ENCODE measurements at regions not wholly inside any gene's neighbourhood (a gene's known extent, or its start where the extent isn't known, plus 50 kb on each side); places are given as distances from the start of the nearest gene placed in this dataset.

DNA sequence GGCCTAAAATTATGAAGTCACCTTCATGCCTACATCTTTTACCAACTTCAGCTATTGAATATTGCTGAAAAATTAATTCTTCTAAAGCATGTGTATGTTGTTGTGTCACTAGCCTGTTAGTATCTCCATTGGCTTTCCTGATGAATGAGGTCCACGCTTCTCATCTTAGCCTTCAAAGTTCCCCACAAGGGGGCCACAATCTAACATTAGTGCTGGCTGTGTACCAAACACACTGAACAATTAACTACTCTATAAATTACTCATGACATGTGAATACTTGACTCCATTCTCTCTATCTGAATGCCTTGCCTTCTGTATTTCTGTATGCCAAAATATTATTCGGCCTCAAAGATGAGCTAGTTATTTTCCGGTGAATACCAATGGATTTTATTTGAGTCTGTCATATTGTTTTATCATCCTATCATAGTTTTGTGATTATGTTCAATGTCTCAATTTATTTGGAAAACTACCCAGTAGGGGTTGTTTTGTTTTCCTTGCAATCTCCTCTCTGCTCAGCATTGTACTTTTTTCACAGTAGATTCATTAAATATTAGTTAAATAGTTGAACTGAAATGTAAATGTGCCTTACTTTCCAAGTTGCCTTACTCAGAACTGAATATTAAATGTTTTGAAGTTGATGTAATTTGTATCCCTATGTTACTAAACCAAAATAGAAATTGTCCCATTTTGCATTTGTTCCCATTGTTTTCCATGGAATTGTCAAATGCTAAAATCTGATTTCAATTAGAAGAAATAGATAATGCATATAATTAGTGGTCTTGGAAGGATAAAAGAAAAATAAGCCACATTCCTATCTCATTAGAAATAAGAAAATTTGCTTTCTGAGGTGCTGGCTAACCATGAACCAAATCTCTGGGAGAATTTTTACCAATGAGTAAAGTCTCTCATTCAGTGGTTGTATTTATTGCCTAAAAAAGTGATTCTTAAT, 208.4 kb upstream of the COL3A1 start:
- no peaks in the 10 kb centered on the region for H3K27me3 Mint-ChIP-seq
- no peak for ATAC-seq (replicated peaks in 1 of 4)
- CTCF ChIA-PET = no interaction called here

GRCh38 chr2:188766471-188766856, 207.7 kb upstream of the COL3A1 start:
- Mint-ChIP-seq H3K27ac (no peak overlapping the region), H3K27me3 (no peaks in the 10 kb centered on the region), H3K4me3 (no peak overlapping the region), H3K4me1 (no peaks in the 10 kb centered on the region), H3K9me3 (no peaks in the 10 kb centered on the region), H3K36me3 (no peaks in the 10 kb centered on the region)
- Histone ChIP-seq H3K27ac (ENCODE audit: low read length) (no peak overlapping the region), H3K36me3 (ENCODE audit: control insufficient read depth in 2 of 2, extremely low read depth in 1 of 2, insufficient read depth in 1 of 2, low read length in 1 of 2) (no peaks in the 10 kb centered on the region), H3K4me1 (ENCODE audit: control insufficient read depth in 1 of 2, extremely low read depth in 1 of 2, insufficient read depth in 2 of 2, low read length in 2 of 2) (no peaks in the 10 kb centered on the region), H3K9me3 (no peaks in the 10 kb centered on the region), H3K27me3 (replicated peaks in 1 of 2; ENCODE audit: control insufficient read depth in 2 of 2, extremely low read depth in 1 of 2, insufficient read depth in 2 of 2, low read length in 1 of 2) (no peaks in the 10 kb centered on the region), H3K4me3 (ENCODE audit: control insufficient read depth in 1 of 2, extremely low read depth in 1 of 2, low read length in 1 of 2) (no peak overlapping the region)
- DNase-seq (no peak), ATAC-seq (replicated peaks in 1 of 4) (no peak)
- ChIA-PET CTCF (no interaction called here), POLR2A (no interaction called here)
- no CpG with 5 or more reads among the region's 3 CpGs for WGBS (ENCODE audit: insufficient coverage)

More for the DNA sequence above, 208.4 kb upstream of the COL3A1 start:
- H3K4me3 Mint-ChIP-seq = no peak overlapping the region
- no peak overlapping the region for H3K4me3 ChIP-seq (ENCODE audit: control insufficient read depth in 1 of 2, extremely low read depth in 1 of 2, low read length in 1 of 2)
- no CpG with 5 or more reads among the region's 3 CpGs for WGBS (ENCODE audit: insufficient coverage)
- no peaks in the 10 kb centered on the region for H3K36me3 ChIP-seq (ENCODE audit: control insufficient read depth in 2 of 2, extremely low read depth in 1 of 2, insufficient read depth in 1 of 2, low read length in 1 of 2)
- no peak overlapping the region for H3K27ac Mint-ChIP-seq
- no peaks in the 10 kb centered on the region for H3K4me1 Mint-ChIP-seq
- no peaks in the 10 kb centered on the region for H3K9me3 ChIP-seq
- DNase-seq = peak in 1 of 35 experiments; percentile 0
- H3K27me3 ChIP-seq (replicated peaks in 1 of 2; ENCODE audit: control insufficient read depth in 2 of 2, extremely low read depth in 1 of 2, insufficient read depth in 2 of 2, low read length in 1 of 2) = no peaks in the 10 kb centered on the region
- H3K27ac ChIP-seq (ENCODE audit: low read length) = no peak overlapping the region
- H3K4me1 ChIP-seq (ENCODE audit: control insufficient read depth in 1 of 2, extremely low read depth in 1 of 2, insufficient read depth in 2 of 2, low read length in 2 of 2) = no peaks in the 10 kb centered on the region
- POLR2A ChIA-PET = no interaction called here
- no peaks in the 10 kb centered on the region for H3K9me3 Mint-ChIP-seq
- H3K36me3 Mint-ChIP-seq = no peaks in the 10 kb centered on the region

DNA sequence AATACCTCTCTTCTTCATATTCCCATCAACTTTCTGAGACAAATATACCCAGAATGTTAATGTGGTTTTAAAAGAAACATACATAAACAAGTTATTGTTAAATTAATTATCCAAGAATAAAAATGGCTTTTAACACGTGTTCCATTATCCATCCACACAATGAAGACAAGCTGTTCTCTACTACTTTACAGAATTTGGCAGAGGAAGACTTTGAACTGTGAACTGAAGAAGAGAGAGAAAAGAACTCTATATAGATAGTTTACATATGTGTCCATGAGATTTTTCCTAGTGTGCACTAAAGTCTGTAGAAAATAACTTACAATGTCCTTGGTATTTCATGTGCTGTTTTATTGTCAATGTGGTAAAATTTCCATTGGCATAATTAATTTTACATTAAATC, 207.0 kb upstream of the COL3A1 start:
- no peaks in the 10 kb centered on the region for H3K9me3 ChIP-seq
- no CpG with 5 or more reads among the region's 1 CpG for WGBS (ENCODE audit: insufficient coverage)
- H3K27me3 Mint-ChIP-seq = no peaks in the 10 kb centered on the region
- H3K9me3 Mint-ChIP-seq = no peaks in the 10 kb centered on the region
- ChIA-PET CTCF (no interaction called here), POLR2A (interaction anchor here in 1 of 2 donors (0.6 kb wide), 1 partner anchor 287 kb away, joined by 6 read pairs; no protein-coding TSS in a partner anchor)
- no peaks in the 10 kb centered on the region for H3K36me3 Mint-ChIP-seq
- no peak overlapping the region for H3K4me3 Mint-ChIP-seq
- no peaks in the 10 kb centered on the region for H3K4me1 ChIP-seq (ENCODE audit: control insufficient read depth in 1 of 2, extremely low read depth in 1 of 2, insufficient read depth in 2 of 2, low read length in 2 of 2)
- H3K4me1 Mint-ChIP-seq = no peaks in the 10 kb centered on the region
- DNase-seq = no peak
- H3K27ac Mint-ChIP-seq = no peak overlapping the region
- no peaks in the 10 kb centered on the region for H3K27me3 ChIP-seq (replicated peaks in 1 of 2; ENCODE audit: control insufficient read depth in 2 of 2, extremely low read depth in 1 of 2, insufficient read depth in 2 of 2, low read length in 1 of 2)
- H3K4me3 ChIP-seq (ENCODE audit: control insufficient read depth in 1 of 2, extremely low read depth in 1 of 2, low read length in 1 of 2) = no peak overlapping the region
- no peak overlapping the region for H3K27ac ChIP-seq (ENCODE audit: low read length)
- no peaks in the 10 kb centered on the region for H3K36me3 ChIP-seq (ENCODE audit: control insufficient read depth in 2 of 2, extremely low read depth in 1 of 2, insufficient read depth in 1 of 2, low read length in 1 of 2)
- no peak for ATAC-seq (replicated peaks in 1 of 4)

DNA sequence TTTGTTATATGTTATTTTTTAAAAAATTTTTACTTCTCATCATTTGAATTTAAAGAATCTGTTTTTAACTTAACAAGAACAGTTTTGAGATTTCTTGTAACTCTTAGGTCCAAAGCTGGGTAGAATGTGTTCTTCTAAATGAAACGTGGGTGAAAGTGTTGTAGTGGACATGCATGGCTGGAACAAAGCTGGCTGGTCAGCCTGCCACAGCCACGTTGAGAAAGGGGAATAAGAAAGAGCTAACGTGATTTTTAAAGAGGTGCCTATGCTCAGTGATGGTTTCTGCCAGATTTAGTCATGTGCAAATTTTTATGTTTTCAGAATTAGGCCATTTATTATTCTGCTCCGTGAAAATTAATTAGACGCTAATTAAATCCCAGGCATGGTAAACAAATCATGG, 203.9 kb upstream of the COL3A1 start:
- H3K9me3 Mint-ChIP-seq = no peaks in the 10 kb centered on the region
- no peaks in the 10 kb centered on the region for H3K27me3 Mint-ChIP-seq
- Histone ChIP-seq H3K27ac (ENCODE audit: low read length) (no peak overlapping the region), H3K9me3 (no peaks in the 10 kb centered on the region), H3K4me1 (ENCODE audit: control insufficient read depth in 1 of 2, extremely low read depth in 1 of 2, insufficient read depth in 2 of 2, low read length in 2 of 2) (no peaks in the 10 kb centered on the region), H3K36me3 (ENCODE audit: control insufficient read depth in 2 of 2, extremely low read depth in 1 of 2, insufficient read depth in 1 of 2, low read length in 1 of 2) (no peaks in the 10 kb centered on the region), H3K4me3 (ENCODE audit: control insufficient read depth in 1 of 2, extremely low read depth in 1 of 2, low read length in 1 of 2) (no peak overlapping the region), H3K27me3 (replicated peaks in 1 of 2; ENCODE audit: control insufficient read depth in 2 of 2, extremely low read depth in 1 of 2, insufficient read depth in 2 of 2, low read length in 1 of 2) (no peaks in the 10 kb centered on the region)
- ChIA-PET POLR2A (no interaction called here), CTCF (no interaction called here)
- no peaks in the 10 kb centered on the region for H3K4me1 Mint-ChIP-seq
- H3K4me3 Mint-ChIP-seq = no peak overlapping the region
- H3K36me3 Mint-ChIP-seq = no peaks in the 10 kb centered on the region
- no peak for DNase-seq
- ATAC-seq (replicated peaks in 1 of 4) = no peak
- WGBS (ENCODE audit: insufficient coverage) = 37% methylated on average over 3 of the region's 5 CpGs
- no peak overlapping the region for H3K27ac Mint-ChIP-seq

DNA sequence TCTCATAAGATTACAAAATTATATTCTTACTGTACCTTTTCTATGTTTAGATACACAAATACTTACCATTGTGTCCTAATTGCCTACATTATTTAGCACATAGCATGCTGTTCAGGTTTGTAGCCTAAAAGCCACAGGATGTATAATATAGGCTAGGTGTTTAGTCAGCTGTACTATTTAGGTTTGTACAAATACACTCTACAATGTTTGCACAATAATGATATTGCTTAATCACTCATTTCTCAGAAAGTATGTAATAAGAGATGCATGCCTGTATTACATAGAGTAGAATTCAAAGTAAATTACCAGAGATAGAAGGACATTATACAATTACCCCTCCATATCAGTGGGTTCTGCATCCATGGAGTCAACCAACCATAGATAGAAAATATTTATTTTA, 201.1 kb upstream of the COL3A1 start:
- ATAC-seq (replicated peaks in 1 of 4) = no peak
- no peak overlapping the region for H3K4me3 Mint-ChIP-seq
- no peaks in the 10 kb centered on the region for H3K27me3 Mint-ChIP-seq
- H3K36me3 Mint-ChIP-seq = no peaks in the 10 kb centered on the region
- H3K27ac ChIP-seq (ENCODE audit: low read length) = no peak overlapping the region
- ChIA-PET POLR2A (no interaction called here), CTCF (no interaction called here)
- no peak overlapping the region for H3K4me3 ChIP-seq (ENCODE audit: control insufficient read depth in 1 of 2, extremely low read depth in 1 of 2, low read length in 1 of 2)
- no peak for DNase-seq
- H3K9me3 ChIP-seq = no peaks in the 10 kb centered on the region
- H3K4me1 ChIP-seq (ENCODE audit: control insufficient read depth in 1 of 2, extremely low read depth in 1 of 2, insufficient read depth in 2 of 2, low read length in 2 of 2) = no peaks in the 10 kb centered on the region
- no peak overlapping the region for H3K27ac Mint-ChIP-seq
- no peaks in the 10 kb centered on the region for H3K9me3 Mint-ChIP-seq
- H3K4me1 Mint-ChIP-seq = no peaks in the 10 kb centered on the region
- H3K27me3 ChIP-seq (replicated peaks in 1 of 2; ENCODE audit: control insufficient read depth in 2 of 2, extremely low read depth in 1 of 2, insufficient read depth in 2 of 2, low read length in 1 of 2) = no peaks in the 10 kb centered on the region
- no peaks in the 10 kb centered on the region for H3K36me3 ChIP-seq (ENCODE audit: control insufficient read depth in 2 of 2, extremely low read depth in 1 of 2, insufficient read depth in 1 of 2, low read length in 1 of 2)

DNA sequence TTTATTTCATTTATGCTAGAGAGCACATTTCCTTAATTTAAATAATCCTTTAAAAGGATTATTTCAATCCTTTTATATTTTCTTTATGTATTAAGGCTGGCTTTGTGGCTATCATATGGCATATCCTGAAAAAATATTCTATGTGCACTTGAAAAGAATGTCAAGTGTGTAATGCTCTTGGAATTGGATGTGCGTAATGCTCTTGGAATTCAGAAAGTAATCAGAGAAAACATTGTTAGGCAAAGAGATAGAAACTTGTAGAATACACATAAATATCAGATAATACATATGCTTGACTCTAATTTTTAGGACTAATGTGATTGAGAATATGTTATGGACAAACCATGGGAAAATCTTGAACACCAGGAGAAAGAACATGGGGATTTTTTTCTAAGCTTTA, 197.5 kb upstream of the COL3A1 start:
- H3K4me3 ChIP-seq (ENCODE audit: control insufficient read depth in 1 of 2, extremely low read depth in 1 of 2, low read length in 1 of 2) = no peak overlapping the region
- POLR2A ChIA-PET = no interaction called here
- DNase-seq = no peak
- ATAC-seq (replicated peaks in 1 of 4) = no peak
- no CpG with 5 or more reads among the region's 1 CpG for WGBS (ENCODE audit: insufficient coverage)
- Mint-ChIP-seq H3K9me3 (peaks cover 0 to 5% (median 0%) of the 10 kb centered on the region in 3 donors), H3K4me3 (no peak overlapping the region), H3K27ac (no peak overlapping the region), H3K4me1 (no peaks in the 10 kb centered on the region), H3K27me3 (no peaks in the 10 kb centered on the region), H3K36me3 (no peaks in the 10 kb centered on the region)
- no peaks in the 10 kb centered on the region for H3K36me3 ChIP-seq (ENCODE audit: control insufficient read depth in 2 of 2, extremely low read depth in 1 of 2, insufficient read depth in 1 of 2, low read length in 1 of 2)
- no peaks in the 10 kb centered on the region for H3K9me3 ChIP-seq
- CTCF ChIA-PET = no interaction called here
- no peaks in the 10 kb centered on the region for H3K27me3 ChIP-seq (replicated peaks in 1 of 2; ENCODE audit: control insufficient read depth in 2 of 2, extremely low read depth in 1 of 2, insufficient read depth in 2 of 2, low read length in 1 of 2)
- H3K27ac ChIP-seq (ENCODE audit: low read length) = no peak overlapping the region
- H3K4me1 ChIP-seq (ENCODE audit: control insufficient read depth in 1 of 2, extremely low read depth in 1 of 2, insufficient read depth in 2 of 2, low read length in 2 of 2) = no peaks in the 10 kb centered on the region
